K562 (cell line): ENCODE measurements at regions not wholly inside any gene's neighbourhood (a gene's known extent, or its start where the extent isn't known, plus 50 kb on each side); places are given as distances from the start of the nearest gene placed in this dataset.

Experiments used
- CHD7 ChIP-seq: fragments of 200-600 bp; sonication (generic); IDR thresholded peaks from one replicate; pipeline ENCODE4 v1.6.1; 2012; ENCODE audit warnings: mild to moderate bottlenecking, low read depth, low read length, inconsistent platforms
- GABPA ChIP-seq: fragments of 200-800 bp; sonication (Bioruptor generic); conservative IDR thresholded peaks from 2 replicates; pipeline ENCODE4 v1.6.1; 2016; ENCODE audit warnings: low read depth, missing genetic modification characterization, missing compliant biosample characterization
- HNRNPLL ChIP-seq: fragments of 200-400 bp; formaldehyde crosslinking; IDR thresholded peaks from 2 replicates; pipeline ENCODE4 v1.6.1; 2017; ENCODE audit warnings: low read length, low read depth, mild to moderate bottlenecking; ENCODE audit not compliant: poor library complexity, severe bottlenecking
- ILF3 ChIP-seq: fragments of 450-650 bp; IDR thresholded peaks from 2 replicates; pipeline ENCODE4 v1.6.1; 2018; ENCODE audit warnings: antibody characterized with exemption, mild to moderate bottlenecking, moderate library complexity, borderline replicate concordance
- KLF13 ChIP-seq: fragments of 450-650 bp; IDR thresholded peaks from 2 replicates; pipeline ENCODE4 v1.6.1; 2016; ENCODE audit warnings: missing genetic modification characterization, low read depth, mild to moderate bottlenecking, missing compliant biosample characterization, moderate library complexity, borderline replicate concordance
- MTF1 ChIP-seq: fragments of 250-450 bp; sonication (Bioruptor Pico); IDR thresholded peaks from 2 replicates; pipeline ENCODE4 v1.9.0; 2021; ENCODE audit warnings: moderate library complexity, mild to moderate bottlenecking, inconsistent platforms, borderline replicate concordance
- PRDM10 ChIP-seq: fragments of 450-650 bp; IDR thresholded peaks from 2 replicates; pipeline ENCODE4 v1.6.1; 2018; ENCODE audit not compliant: partially characterized antibody
- TAF7 ChIP-seq: fragments of 450-650 bp; IDR thresholded peaks from 2 replicates; pipeline ENCODE4 v1.6.1; 2016; ENCODE audit warnings: missing genetic modification characterization, missing compliant biosample characterization
- THAP7 ChIP-seq: fragments of 250-450 bp; sonication (Bioruptor Pico); IDR thresholded peaks from 2 replicates; pipeline ENCODE4 v1.5.0; 2021
- ZKSCAN8 ChIP-seq: fragments of 200-800 bp; sonication (Bioruptor generic); IDR thresholded peaks from 2 replicates; pipeline ENCODE4 v1.6.1; 2016; ENCODE audit warnings: missing genetic modification characterization, missing compliant biosample characterization
- ZNF224 ChIP-seq: sonication (generic); formaldehyde crosslinking; IDR thresholded peaks from 2 replicates; pipeline ENCODE4 v1.8.0; 2022; ENCODE audit warnings: mild to moderate bottlenecking, missing genetic modification reagents
- ZNF644 ChIP-seq: fragments of 200-800 bp; sonication (Bioruptor generic); IDR thresholded peaks from 2 replicates; pipeline ENCODE4 v1.6.1; 2016; ENCODE audit warnings: low read depth, missing genetic modification characterization, missing compliant biosample characterization

GRCh38 chr6:98054453-98054852 is 771.4 kb upstream of the MMS22L start (continued):
- TF ChIP-seq CHD7 (no peak), ZNF224 (CRISPR knock-in tag) (no peak), TAF7 (tag) (no peak), MTF1 (CRISPR knock-in tag) (no peak), ZNF644 (tag) (no peak), KLF13 (no peak), THAP7 (no peak), ILF3 (no peak), ZKSCAN8 (CRISPR knock-in tag) (no peak), PRDM10 (no peak), GABPA (tag) (no peak), HNRNPLL (no peak)
